Hematopoietic multipotent progenitor cell (in vitro differentiated cells): ENCODE measurements at regions not wholly inside any gene's neighbourhood (a gene's known extent, or its start where the extent isn't known, plus 50 kb on each side); places are given as distances from the start of the nearest gene placed in this dataset.
"Not testable (repeated sequence)": the region's sequence is repeated elsewhere in the genome, so short reads cannot be mapped to it uniquely, and the experiment has no call there.

ENCODE experiments used
- DNase-seq, 3 donors: peaks; one replicate each; pipeline ENCODE4 v3.0.0-alpha.2; 2011 to 2015; ENCODE audit warnings: low read depth in 2 of 3, low spot score in 2 of 3

- DNase-seq: no peak
Observed at GRCh38 chr1:117752661-117753060, 146.8 kb downstream of the TENT5C start.

- DNase-seq: no peak
Observed at GRCh38 chr1:117753232-117753631, 147.4 kb downstream of the TENT5C start.

GRCh38 chr1:117753652-117754051 lies 147.8 kb downstream of the TENT5C start:
- DNase-seq: no peak

DNA sequence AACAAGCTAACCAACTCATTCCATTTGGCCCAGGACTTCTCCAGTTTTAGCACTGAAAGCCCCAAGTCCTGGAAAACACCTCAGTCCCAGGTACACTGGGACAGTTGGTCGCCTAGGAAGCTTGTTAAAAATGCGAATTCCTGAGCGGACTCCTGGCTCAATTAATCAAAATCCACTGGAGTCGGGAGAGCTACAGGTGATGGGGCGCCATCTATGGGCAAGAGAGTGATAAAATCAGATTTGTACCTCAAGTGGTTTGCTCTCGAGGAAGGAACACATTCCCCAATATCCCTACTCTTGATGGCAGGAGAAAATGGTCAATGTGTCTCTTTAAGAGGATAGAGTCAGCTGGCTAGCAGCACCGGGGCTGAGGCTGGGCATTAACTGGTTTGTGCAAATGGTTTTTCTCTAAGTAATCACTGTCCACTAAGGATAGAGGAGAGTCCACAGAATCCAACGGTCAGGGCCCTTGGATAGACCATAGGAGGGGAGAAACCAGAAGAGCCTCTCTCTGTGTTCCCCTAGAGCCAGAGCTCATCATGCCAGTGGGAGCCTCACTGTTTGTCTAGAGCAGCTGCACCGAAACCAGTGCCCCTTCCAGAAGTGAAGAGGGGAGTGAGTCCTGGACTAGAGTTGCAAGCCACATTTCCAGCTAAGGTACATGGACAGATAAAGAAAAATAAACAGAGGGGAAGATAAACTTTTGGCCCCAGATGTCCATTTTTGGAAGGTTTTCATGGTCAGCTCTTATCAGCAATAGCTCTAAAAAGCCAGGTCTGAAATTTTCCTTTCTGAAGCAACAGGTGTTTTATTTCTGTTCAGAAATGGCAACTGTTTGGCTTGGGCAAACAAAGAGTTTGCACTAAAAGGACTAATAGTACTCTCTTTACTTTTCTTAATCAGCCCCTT lies 148.5 kb downstream of the TENT5C start:
- DNase-seq: peak in 2 of 3 donors; percentile 41 to 71

DNA sequence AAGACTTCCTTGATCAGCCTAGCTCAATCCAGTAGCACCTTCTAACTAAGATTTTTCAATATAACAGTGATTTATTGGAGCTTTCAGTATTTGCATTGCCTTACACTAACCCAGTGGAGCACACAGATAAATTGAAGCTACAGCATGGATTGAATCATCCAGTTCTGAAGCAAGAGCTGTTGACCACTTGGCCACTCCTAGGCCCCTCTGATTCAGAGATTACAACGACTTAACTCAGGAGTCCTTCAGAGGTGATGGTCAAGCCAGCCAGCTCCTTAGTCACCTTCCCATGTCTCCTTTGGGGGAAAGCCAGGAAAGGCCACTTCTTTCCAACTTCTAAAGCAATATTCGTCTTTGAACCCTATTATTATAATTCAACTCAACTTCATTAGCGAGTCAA lies 151.8 kb downstream of the TENT5C start:
- no peak for DNase-seq

GRCh38 chr1:117758444-117759316 lies 152.8 kb downstream of the TENT5C start:
- peak; percentile 56 to 84 (median 80) for DNase-seq

- no peak for DNase-seq
Observed at GRCh38 chr1:117759535-117759934, 153.7 kb downstream of the TENT5C start.

- DNase-seq: no peak
Observed at GRCh38 chr1:117760069-117760468, 154.2 kb downstream of the TENT5C start.

DNA sequence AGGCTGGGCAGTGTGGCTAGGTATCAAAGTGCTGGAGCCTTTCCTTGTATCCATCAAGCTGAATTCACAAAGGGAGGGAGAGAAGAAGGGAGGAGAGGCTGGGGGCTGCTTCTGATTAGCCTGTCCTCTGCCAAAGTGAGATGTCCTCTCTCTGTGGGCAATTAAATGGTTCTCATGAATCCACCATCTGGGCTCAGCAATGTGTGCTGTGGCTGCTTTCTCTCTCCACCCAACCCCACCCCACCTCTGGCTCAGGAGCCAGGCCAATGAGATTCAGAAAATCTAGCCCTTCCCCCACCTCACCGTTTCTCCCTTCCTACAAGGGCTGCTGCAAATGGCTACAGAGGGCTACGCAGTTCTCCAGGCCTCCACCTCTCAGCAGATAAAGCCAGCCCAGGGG lies 154.6 kb downstream of the TENT5C start:
- no peak for DNase-seq

- DNase-seq: not testable (repeated sequence)
Observed at GRCh38 chr1:117767756-117768155, 161.7 kb downstream of the GDAP2 start.

GRCh38 chr1:117770981-117771531 lies 158.4 kb downstream of the GDAP2 start:
- no peak for DNase-seq

DNA sequence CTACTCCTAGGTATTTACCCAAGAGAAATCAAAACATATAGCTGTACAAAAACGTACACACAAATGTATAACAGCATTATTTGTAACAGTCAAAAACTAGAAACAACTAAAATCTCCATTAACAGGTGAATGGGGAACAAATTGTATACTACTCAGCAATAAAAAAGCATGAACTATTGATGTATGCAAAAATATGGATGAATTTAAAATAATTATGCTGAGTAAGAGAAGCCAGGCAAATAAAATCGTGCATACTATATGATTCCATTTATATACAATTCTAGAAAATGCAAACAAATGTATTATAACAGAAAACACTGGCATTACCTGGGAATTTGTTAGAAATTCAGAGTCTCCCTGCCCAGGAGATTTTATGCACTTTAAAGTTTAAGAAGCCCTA lies 150.1 kb downstream of the GDAP2 start:
- DNase-seq: no peak

DNA sequence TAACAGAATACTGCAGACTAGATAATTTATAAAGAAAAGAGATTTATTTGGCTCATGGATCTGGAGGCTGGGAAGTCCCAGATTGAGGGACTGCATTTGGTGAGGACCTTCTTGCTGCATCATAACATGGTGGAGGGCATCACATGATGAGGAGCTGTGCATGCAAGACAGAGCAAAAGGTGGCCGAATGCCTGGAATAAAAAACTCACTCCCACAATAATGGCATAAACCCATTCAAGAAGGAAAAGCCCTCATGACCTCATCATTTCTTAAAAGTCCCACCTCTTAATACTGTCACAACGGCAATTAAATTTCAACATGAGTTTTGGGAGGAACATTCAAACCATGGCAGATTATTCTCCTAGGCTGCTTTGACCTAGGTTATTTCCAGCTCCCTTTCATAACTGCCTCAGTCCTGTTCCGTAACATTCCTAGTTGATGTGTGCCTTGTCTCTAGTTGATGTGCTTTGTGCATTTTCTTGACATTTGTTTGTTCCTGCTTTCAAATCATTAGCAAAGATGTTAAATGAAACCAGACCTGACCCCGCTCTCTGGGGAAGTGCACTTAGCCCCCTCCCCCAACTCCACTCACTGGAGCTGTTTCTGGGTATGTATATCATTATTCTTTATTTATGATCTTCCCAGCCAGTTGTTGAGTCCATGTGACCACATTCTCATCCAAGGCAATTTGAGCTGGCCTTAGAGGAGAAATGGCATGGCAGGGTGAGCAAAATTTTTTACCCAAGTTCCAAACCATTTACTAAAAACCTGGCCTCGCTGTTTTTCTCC lies 148.5 kb downstream of the GDAP2 start:
- DNase-seq: no peak

DNA sequence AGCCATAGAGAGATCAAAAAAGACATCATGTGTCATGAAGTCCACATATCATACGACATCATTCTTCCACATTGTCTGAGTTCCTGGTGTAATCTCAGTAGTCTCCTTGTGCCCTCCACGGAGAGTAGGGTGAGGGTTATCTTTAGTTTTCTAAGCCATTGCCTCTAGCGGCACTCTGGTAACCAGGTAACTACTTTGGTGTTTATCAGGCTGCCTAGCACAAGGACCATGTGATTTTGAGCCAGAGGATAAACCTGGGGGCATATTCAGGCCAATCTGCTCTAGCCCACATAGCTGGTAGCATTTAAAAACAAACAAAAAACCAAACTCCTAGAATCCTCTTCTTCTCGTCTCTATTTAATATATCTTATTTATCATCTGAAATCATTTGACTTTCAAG lies 147.4 kb downstream of the GDAP2 start:
- DNase-seq: no peak

GRCh38 chr1:117783606-117784396 lies 145.6 kb downstream of the GDAP2 start:
- DNase-seq: no peak

- DNase-seq: no peak
Observed at GRCh38 chr1:117788014-117788413, 141.4 kb downstream of the GDAP2 start.

GRCh38 chr1:117793413-117793812 lies 136.0 kb downstream of the GDAP2 start:
- no peak for DNase-seq

- DNase-seq: no peak
Observed at GRCh38 chr1:117794073-117794472, 135.3 kb downstream of the GDAP2 start.

- no peak for DNase-seq
Observed at GRCh38 chr1:117795190-117795589, 134.2 kb downstream of the GDAP2 start.

- DNase-seq: no peak
Observed at GRCh38 chr1:117795792-117796191, 133.6 kb downstream of the GDAP2 start.
